Activated B cell treated with CpG ODN at 0.5 μM for 24 hours (primary cell): ENCODE measurements at regions not wholly inside any gene's neighbourhood (a gene's known extent, or its start where the extent isn't known, plus 50 kb on each side); places are given as distances from the start of the nearest gene placed in this dataset.
"Not testable (repeated sequence)": the region's sequence is repeated elsewhere in the genome, so short reads cannot be mapped to it uniquely, and the experiment has no call there.

Source experiments
- ATAC-seq: fragments of 200-7000 bp; cut with Tn5 transposase; one replicate; pipeline ENCODE4 v1.10.0; 2021; ENCODE audit warnings: low read depth, mild to moderate bottlenecking, moderate library complexity
- CTCF ChIA-PET: fragments of 350-600 bp; sonication (Branson Sonifier 250); formaldehyde crosslinking; loops from one replicate; lab custom pipeline; 2021; ENCODE audit warnings: antibody characterized with exemption; lab: Charles Lee
- POLR2A ChIA-PET: fragments of 350-600 bp; sonication (Branson Sonifier 250); formaldehyde crosslinking; loops from one replicate; lab custom pipeline; 2021; ENCODE audit warnings: antibody characterized with exemption; lab: Charles Lee
- DNase-seq: peaks from one replicate; pipeline ENCODE4 v3.0.0; 2022
- H3K27ac Mint-ChIP-seq: one replicate; pipeline ENCODE4 v1.8.0; 2020; ENCODE audit warnings: mixed read lengths
- H3K27me3 Mint-ChIP-seq: one replicate; pipeline ENCODE4 v1.8.0; 2021; ENCODE audit warnings: mixed read lengths
- H3K36me3 Mint-ChIP-seq: one replicate; pipeline ENCODE4 v1.8.0; 2021; ENCODE audit warnings: low read depth, mixed read lengths
- H3K4me1 Mint-ChIP-seq: one replicate; pipeline ENCODE4 v1.8.0; 2021; ENCODE audit warnings: mixed read lengths
- H3K4me3 Mint-ChIP-seq: one replicate; pipeline ENCODE4 v1.8.0; 2020; ENCODE audit warnings: mild to moderate bottlenecking, mixed read lengths
- H3K9me3 Mint-ChIP-seq: one replicate; pipeline ENCODE4 v1.8.0; 2020; ENCODE audit warnings: mixed read lengths
- CTCF ChIP-seq: fragments of 200-600 bp; IDR thresholded peaks from one replicate; pipeline ENCODE4 v1.8.0; 2022; ENCODE audit warnings: antibody characterized with exemption, mild to moderate bottlenecking
- intact Hi-C: fragments of 100-400 bp; cut with micrococcal nuclease; formaldehyde crosslinking; loops from one replicate; pipeline ENCODE4 v1.15.1; 2024

GRCh38 chr17:30697619-30698460 lies 126.7 kb downstream of the CRLF3 start:
- ATAC-seq: peak; percentile 81
- H3K36me3 Mint-ChIP-seq, H3K9me3 Mint-ChIP-seq, POLR2A ChIA-PET, H3K27ac Mint-ChIP-seq, H3K4me1 Mint-ChIP-seq: not testable (repeated sequence)
- H3K27me3 Mint-ChIP-seq: peaks cover 17% of the 10 kb centered on the region
- peak overlapping the region; percentile 55 for H3K4me3 Mint-ChIP-seq
- CTCF ChIA-PET: interaction anchor here (1.1 kb wide), 1 partner anchor 219 kb away, joined by 3 read pairs; no protein-coding TSS in a partner anchor
- peak; percentile 73 for DNase-seq
- intact Hi-C loops: loop anchor here (1.0 to 10.0 kb wide), 2 partner anchors 93 to 221 kb away; partner anchors contain the start of gene GOSR1
- TF ChIP-seq CTCF: peak; percentile 48

- DNase-seq (no peak), ATAC-seq (no peak)
- Mint-ChIP-seq H3K9me3 (peaks cover 2% of the 10 kb centered on the region), H3K36me3 (no peaks in the 10 kb centered on the region), H3K27me3 (peaks cover 10% of the 10 kb centered on the region), H3K27ac (no peak overlapping the region), H3K4me1 (peaks cover 8% of the 10 kb centered on the region), H3K4me3 (no peak overlapping the region)
- intact Hi-C loops: loop anchor here (10.0 kb wide), 1 partner anchor 91 kb away; no protein-coding TSS in a partner anchor
- ChIA-PET CTCF (no interaction called here), POLR2A (no interaction called here)
- no peak for TF ChIP-seq CTCF
Observed at GRCh38 chr17:30696234-30696633, 128.3 kb downstream of the CRLF3 start.

- intact Hi-C loops: loop anchor here (10.0 kb wide), 1 partner anchor 91 kb away; no protein-coding TSS in a partner anchor
- H3K27ac Mint-ChIP-seq, DNase-seq, H3K4me3 Mint-ChIP-seq, H3K9me3 Mint-ChIP-seq, H3K36me3 Mint-ChIP-seq, H3K4me1 Mint-ChIP-seq, CTCF ChIA-PET, H3K27me3 Mint-ChIP-seq, ATAC-seq, POLR2A ChIA-PET: not testable (repeated sequence)
Observed at GRCh38 chr17:30695265-30695811, 129.2 kb downstream of the CRLF3 start.

- H3K4me3 Mint-ChIP-seq: peak overlapping the region; percentile 56
- H3K4me1 Mint-ChIP-seq, CTCF ChIA-PET, H3K36me3 Mint-ChIP-seq, H3K27ac Mint-ChIP-seq, H3K9me3 Mint-ChIP-seq, H3K27me3 Mint-ChIP-seq: not testable (repeated sequence)
- intact Hi-C loops: loop anchor here (10.0 kb wide), 1 partner anchor 89 kb away; no protein-coding TSS in a partner anchor
- ATAC-seq (peak; percentile 82), DNase-seq (peak; percentile 35)
- POLR2A ChIA-PET: interaction anchor here (1.1 kb wide), 1 partner anchor 15 kb away, joined by 3 read pairs; no protein-coding TSS in a partner anchor
Observed at GRCh38 chr17:30693772-30694171, 130.7 kb downstream of the CRLF3 start.

GRCh38 chr17:30689266-30690000 lies 135.1 kb downstream of the CRLF3 start:
- H3K9me3 Mint-ChIP-seq, H3K27ac Mint-ChIP-seq, intact Hi-C loops, H3K4me1 Mint-ChIP-seq, POLR2A ChIA-PET, DNase-seq, H3K36me3 Mint-ChIP-seq, CTCF ChIA-PET, H3K4me3 Mint-ChIP-seq, ATAC-seq: not testable (repeated sequence)
- H3K27me3 Mint-ChIP-seq: peaks cover 14% of the 10 kb centered on the region

GRCh38 chr17:30686538-30687479 lies 137.7 kb downstream of the CRLF3 start:
- H3K4me3 Mint-ChIP-seq, intact Hi-C loops, CTCF ChIA-PET, H3K36me3 Mint-ChIP-seq, H3K4me1 Mint-ChIP-seq, H3K9me3 Mint-ChIP-seq, DNase-seq, ATAC-seq, H3K27ac Mint-ChIP-seq: not testable (repeated sequence)
- H3K27me3 Mint-ChIP-seq: peaks cover 15% of the 10 kb centered on the region
- POLR2A ChIA-PET: interaction anchor here (0.6 to 0.7 kb wide), 2 partner anchors 13 to 86 kb away, joined by 11 to 17 read pairs; no protein-coding TSS in a partner anchor

GRCh38 chr17:30682280-30682679 lies 142.2 kb downstream of the CRLF3 start:
- H3K36me3 Mint-ChIP-seq, intact Hi-C loops, H3K27ac Mint-ChIP-seq, DNase-seq, ATAC-seq, H3K9me3 Mint-ChIP-seq, H3K4me3 Mint-ChIP-seq, CTCF ChIA-PET, H3K4me1 Mint-ChIP-seq, POLR2A ChIA-PET: not testable (repeated sequence)
- H3K27me3 Mint-ChIP-seq: peaks cover 17% of the 10 kb centered on the region

GRCh38 chr17:30680681-30681080 lies 143.8 kb downstream of the CRLF3 start:
- ATAC-seq, H3K36me3 Mint-ChIP-seq, H3K9me3 Mint-ChIP-seq, POLR2A ChIA-PET, DNase-seq, CTCF ChIA-PET, H3K27ac Mint-ChIP-seq, H3K4me1 Mint-ChIP-seq, H3K4me3 Mint-ChIP-seq, intact Hi-C loops: not testable (repeated sequence)
- peaks cover 11% of the 10 kb centered on the region for H3K27me3 Mint-ChIP-seq
